MM.1S (cell line): ENCODE measurements at regions not wholly inside any gene's neighbourhood (a gene's known extent, or its start where the extent isn't known, plus 50 kb on each side); places are given as distances from the start of the nearest gene placed in this dataset.

Source experiments
- DNase-seq: peaks from one replicate; pipeline ENCODE4 v3.0.0-alpha.2; 2015
- H2AFZ ChIP-seq: fragments of 300-600 bp; sonication (generic); 2 replicates; pipeline ENCODE4 v1.6.0; 2016; ENCODE audit warnings: antibody characterized with exemption, low read length
- H3F3A ChIP-seq: fragments of 300-600 bp; sonication (generic); 2 replicates; pipeline ENCODE4 v1.6.1; 2016; ENCODE audit warnings: mild to moderate bottlenecking, antibody characterized with exemption, low read length, moderate library complexity, mixed read lengths; ENCODE audit not compliant: insufficient read depth
- H3K27ac ChIP-seq: fragments of 300-600 bp; sonication (generic); 2 replicates; pipeline ENCODE4 v1.5.1; 2016; ENCODE audit warnings: mild to moderate bottlenecking, low read length
- H3K27me3 ChIP-seq: fragments of 300-600 bp; sonication (generic); replicated peaks from 2 replicates; pipeline ENCODE4 v1.6.0; 2016; ENCODE audit warnings: low read length; ENCODE audit not compliant: insufficient read depth
- H3K36me3 ChIP-seq: fragments of 300-600 bp; sonication (generic); replicated peaks from 2 replicates; pipeline ENCODE4 v1.6.1; 2016; ENCODE audit warnings: mild to moderate bottlenecking, low read length, mixed read lengths; ENCODE audit not compliant: insufficient read depth
- H3K4me1 ChIP-seq: fragments of 300-600 bp; sonication (generic); 2 replicates; pipeline ENCODE4 v1.6.1; 2016; ENCODE audit warnings: low read length, mixed read lengths
- H3K4me2 ChIP-seq: fragments of 300-600 bp; sonication (generic); 2 replicates; pipeline ENCODE4 v1.6.0; 2016; ENCODE audit warnings: low read depth, low read length
- H3K4me3 ChIP-seq: fragments of 300-600 bp; sonication (generic); 2 replicates; pipeline ENCODE4 v1.5.1; 2016; ENCODE audit warnings: low read length, mixed read lengths
- H3K79me2 ChIP-seq: fragments of 300-600 bp; sonication (generic); 2 replicates; pipeline ENCODE4 v1.6.1; 2016; ENCODE audit warnings: mixed run types, low read length, mixed read lengths
- H3K9ac ChIP-seq: fragments of 300-600 bp; sonication (generic); 2 replicates; pipeline ENCODE4 v1.6.1; 2016; ENCODE audit warnings: low read length, mixed read lengths
- H3K9me2 ChIP-seq: fragments of 300-600 bp; sonication (generic); replicated peaks from 2 replicates; pipeline ENCODE4 v1.6.1; 2016; ENCODE audit warnings: mild to moderate bottlenecking, low read length, mixed read lengths; ENCODE audit not compliant: insufficient read depth
- H3K9me3 ChIP-seq: fragments of 300-600 bp; sonication (generic); replicated peaks from 2 replicates; pipeline ENCODE4 v1.6.1; 2016; ENCODE audit warnings: mild to moderate bottlenecking, low read length, mixed read lengths; ENCODE audit not compliant: insufficient read depth
- H4K20me1 ChIP-seq: fragments of 300-600 bp; sonication (generic); 2 replicates; pipeline ENCODE4 v1.6.1; 2016; ENCODE audit warnings: mild to moderate bottlenecking, low read length, moderate library complexity, mixed read lengths; ENCODE audit not compliant: insufficient read depth
- CTCF ChIP-seq: fragments of 300-600 bp; sonication (generic); IDR thresholded peaks from 2 replicates; pipeline ENCODE4 v1.5.1; 2016; ENCODE audit warnings: antibody characterized with exemption, low read length, mixed read lengths
- EZH2 ChIP-seq: fragments of 300-600 bp; sonication (generic); optimal IDR thresholded peaks from 2 replicates; pipeline ENCODE3; 2017; ENCODE audit warnings: low read depth, mild to moderate bottlenecking, antibody characterized with exemption, low read length, mixed read lengths
- EZH2phosphoT487 ChIP-seq: fragments of 300-600 bp; sonication (generic); IDR thresholded peaks from 2 replicates; pipeline ENCODE4 v1.6.1; 2018; ENCODE audit warnings: antibody characterized with exemption, low read length

- H3F3A ChIP-seq: no peaks in the 10 kb centered on the region
- H3K4me1 ChIP-seq: no peaks in the 10 kb centered on the region
- TF ChIP-seq CTCF (no peak), EZH2phosphoT487 (no peak)
- no peaks in the 10 kb centered on the region for H3K9me3 ChIP-seq
- H3K36me3 ChIP-seq: no peaks in the 10 kb centered on the region
- H3K4me3 ChIP-seq: no peak overlapping the region
- no peak overlapping the region for H3K9ac ChIP-seq
- no peaks in the 10 kb centered on the region for H3K79me2 ChIP-seq
- no peak overlapping the region for H3K27ac ChIP-seq
- H2AFZ ChIP-seq: no peak overlapping the region
- no peak overlapping the region for H3K4me2 ChIP-seq
- no peaks in the 10 kb centered on the region for H3K27me3 ChIP-seq
- no peaks in the 10 kb centered on the region for H3K9me2 ChIP-seq
- H4K20me1 ChIP-seq: no peaks in the 10 kb centered on the region
- no peak for DNase-seq
These were observed 91.1 kb upstream of the RAB3GAP2 start for GRCh38 chr1:220363196-220363837.

GRCh38 chr1:220356981-220357850, 85.0 kb upstream of the RAB3GAP2 start:
- no peak for TF ChIP-seq EZH2phosphoT487
- TF ChIP-seq CTCF: no peak
- no peak for TF ChIP-seq EZH2
- H3K4me1 ChIP-seq: no peaks in the 10 kb centered on the region
- H3K27me3 ChIP-seq: no peaks in the 10 kb centered on the region
- no peak overlapping the region for H3K9ac ChIP-seq
- H3K4me2 ChIP-seq: no peak overlapping the region
- DNase-seq: no peak
- H3K9me2 ChIP-seq: no peaks in the 10 kb centered on the region
- H4K20me1 ChIP-seq: no peaks in the 10 kb centered on the region
- H3K4me3 ChIP-seq: no peak overlapping the region
- no peaks in the 10 kb centered on the region for H3K9me3 ChIP-seq
- H2AFZ ChIP-seq: no peak overlapping the region
- no peaks in the 10 kb centered on the region for H3K79me2 ChIP-seq
- H3F3A ChIP-seq: no peaks in the 10 kb centered on the region
- H3K36me3 ChIP-seq: no peaks in the 10 kb centered on the region
- H3K27ac ChIP-seq: no peak overlapping the region

- Histone ChIP-seq H3K27me3 (no peaks in the 10 kb centered on the region), H3K9me2 (no peaks in the 10 kb centered on the region), H3K4me3 (no peak overlapping the region), H3K9ac (no peak overlapping the region), H3F3A (no peaks in the 10 kb centered on the region), H3K4me2 (no peak overlapping the region), H3K79me2 (no peaks in the 10 kb centered on the region), H3K9me3 (no peaks in the 10 kb centered on the region), H4K20me1 (no peaks in the 10 kb centered on the region), H2AFZ (no peak overlapping the region), H3K36me3 (no peaks in the 10 kb centered on the region), H3K4me1 (no peaks in the 10 kb centered on the region), H3K27ac (no peak overlapping the region)
- TF ChIP-seq EZH2 (no peak), CTCF (peak; percentile 7; the same call in 1 of the 2 replicates), EZH2phosphoT487 (no peak)
- DNase-seq: no peak
These were observed 81.2 kb upstream of the RAB3GAP2 start for GRCh38 chr1:220353229-220354012.
